SKM-1 (cell line): ENCODE measurements at regions not wholly inside any gene's neighbourhood (a gene's known extent, or its start where the extent isn't known, plus 50 kb on each side); places are given as distances from the start of the nearest gene placed in this dataset.
A peak's percentile ranks its signal among the peaks of the same experiment; 100 is the strongest.

Experiments
- DNase-seq: peaks from one replicate; lab custom pipeline; 2025; ENCODE audit not compliant: unreplicated experiment; lab: John Stamatoyannopoulos, UW

DNA sequence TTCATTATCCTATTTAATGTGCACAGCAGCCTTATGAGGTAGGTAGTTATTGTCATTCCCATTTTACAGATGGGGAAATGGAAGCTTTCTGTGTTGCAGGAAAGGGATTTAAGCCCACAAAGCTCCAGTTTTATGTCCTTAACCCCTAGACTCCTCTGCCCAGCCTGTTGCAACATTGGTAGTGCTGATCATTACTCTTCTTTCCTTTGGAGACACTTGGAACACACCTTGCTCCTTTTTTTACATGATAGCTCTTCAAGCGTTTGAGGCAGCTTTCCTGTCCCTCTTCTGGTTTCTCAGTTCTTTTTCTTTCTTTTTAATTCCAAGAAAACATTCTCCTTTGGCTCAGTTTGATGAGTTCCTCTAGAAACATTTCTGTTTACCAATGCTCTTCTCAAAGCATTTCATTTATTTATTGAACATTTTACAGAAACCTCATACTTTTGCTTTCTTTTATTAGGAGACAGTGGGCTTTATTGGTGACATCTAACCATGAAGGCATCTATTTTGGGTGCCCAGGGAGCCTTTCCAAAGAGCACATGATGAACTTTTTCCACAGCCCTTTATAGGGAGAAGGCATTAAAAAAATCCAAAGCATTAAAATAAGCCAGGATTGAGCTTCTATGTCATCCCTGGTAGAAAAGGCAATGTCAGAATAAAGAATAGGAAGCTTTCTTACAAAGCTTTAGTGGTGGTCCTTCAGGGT lies 218.0 kb downstream of the TMEM38B start:
- no peak for DNase-seq

DNA sequence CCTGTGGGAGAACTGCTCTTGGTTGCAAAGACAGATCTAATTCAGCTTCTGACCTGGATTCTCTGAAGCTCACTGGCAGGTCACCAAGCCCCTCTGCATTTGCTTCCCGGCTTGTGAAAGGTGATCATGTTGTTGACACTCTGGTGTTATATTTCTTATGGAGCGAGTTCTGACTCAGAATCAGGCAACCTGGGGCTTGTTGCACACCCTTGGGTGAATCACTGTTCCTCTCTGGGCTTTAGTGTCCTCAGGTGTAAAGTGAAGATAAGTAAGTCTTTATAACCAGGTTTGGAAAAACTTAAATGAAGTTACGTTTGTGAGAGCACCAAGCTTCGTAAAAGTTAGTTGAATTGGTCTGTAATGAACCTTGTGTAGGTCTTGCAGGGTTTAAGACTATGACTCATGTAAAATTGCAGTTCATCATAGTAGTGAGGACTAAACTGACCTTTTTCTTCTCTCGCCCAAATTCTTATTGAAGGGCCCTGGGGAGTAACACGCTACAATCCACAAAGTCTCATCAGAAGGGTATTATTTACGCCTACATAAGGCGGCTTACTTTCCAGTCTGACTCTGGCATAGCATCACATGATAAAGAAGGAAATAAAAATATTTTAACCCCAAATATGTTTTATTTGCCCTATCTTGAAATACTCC lies 218.6 kb downstream of the TMEM38B start:
- DNase-seq, result no peak

DNA sequence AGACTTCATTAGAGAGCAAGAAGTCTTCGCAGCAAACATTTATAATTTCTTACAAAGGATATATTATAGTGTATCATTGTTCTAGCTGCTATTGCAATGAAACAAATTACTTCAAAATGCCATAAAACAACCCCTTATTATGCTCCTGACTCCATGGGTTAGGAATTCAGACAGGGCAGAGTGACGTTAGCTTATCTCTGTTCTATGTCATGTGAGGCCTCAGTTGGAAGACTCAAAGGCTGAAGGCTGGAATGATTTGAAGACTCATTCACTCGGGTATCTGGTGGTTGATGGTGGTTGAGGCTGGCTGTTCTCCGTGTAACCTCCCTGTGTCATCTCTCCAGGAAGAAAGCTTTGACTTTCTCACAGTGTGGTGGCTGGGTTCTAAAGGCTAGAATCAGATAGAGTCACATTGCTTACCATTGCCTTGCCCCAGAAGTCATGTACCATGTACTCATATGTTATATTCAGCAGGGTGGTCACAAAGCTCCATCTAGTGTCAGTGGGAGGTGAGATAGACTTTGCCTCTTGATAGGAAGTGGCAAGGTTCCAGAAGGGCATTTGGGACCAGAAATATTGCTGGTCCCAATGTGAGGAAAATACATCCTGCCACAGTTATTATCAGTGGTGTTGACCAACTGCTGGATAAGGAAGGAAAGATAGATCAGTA lies 226.9 kb downstream of the TMEM38B start:
- no peak for DNase-seq

DNA sequence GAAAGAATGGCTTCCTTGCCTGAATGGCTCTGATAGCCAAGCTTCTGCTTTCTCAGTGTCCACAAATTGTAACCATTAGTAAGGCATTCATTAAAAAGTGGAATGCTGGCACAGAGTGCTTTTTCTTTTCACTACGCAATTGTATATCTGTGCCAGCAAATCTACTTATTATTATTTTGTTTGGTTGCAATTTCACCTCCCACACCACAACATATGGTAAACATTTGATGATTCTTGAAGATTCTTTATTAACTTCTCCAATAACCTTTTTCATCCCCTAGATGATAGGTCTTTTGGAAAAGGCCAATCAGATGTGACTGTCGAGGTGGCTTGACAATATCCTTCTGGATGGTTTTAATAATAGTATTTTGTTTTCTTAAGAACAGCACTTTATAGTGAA lies 234.1 kb downstream of the TMEM38B start:
- no peak for DNase-seq

DNA sequence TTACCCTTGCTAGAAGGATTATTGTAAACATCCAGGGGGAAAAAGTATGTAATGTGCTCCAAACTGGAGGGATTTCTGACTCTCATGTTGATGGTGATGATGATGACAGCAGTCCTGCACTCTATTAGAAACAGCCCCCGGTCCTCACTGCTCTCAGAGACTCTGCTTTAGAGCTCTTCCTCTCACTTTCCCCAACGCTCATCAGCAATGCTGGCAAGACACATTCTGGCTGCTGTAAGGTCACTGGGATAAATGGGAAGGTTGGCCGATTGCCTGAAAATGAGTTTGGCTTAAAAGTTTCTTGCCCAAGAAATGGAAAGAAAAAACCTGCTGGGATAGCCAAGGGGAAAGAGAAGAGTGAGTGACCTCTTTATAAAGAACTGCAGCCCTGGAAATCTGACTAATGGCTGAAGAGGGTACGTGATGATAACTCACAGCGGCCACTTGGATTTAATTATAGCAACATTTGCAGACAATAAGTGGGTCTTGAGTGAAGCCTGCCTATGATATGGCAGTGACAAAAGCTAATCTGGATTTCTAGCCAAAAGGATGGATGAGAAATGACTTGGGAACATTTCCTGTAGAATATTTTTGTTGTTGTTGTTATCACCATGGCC lies 235.8 kb downstream of the TMEM38B start:
- DNase-seq, result no peak

DNA sequence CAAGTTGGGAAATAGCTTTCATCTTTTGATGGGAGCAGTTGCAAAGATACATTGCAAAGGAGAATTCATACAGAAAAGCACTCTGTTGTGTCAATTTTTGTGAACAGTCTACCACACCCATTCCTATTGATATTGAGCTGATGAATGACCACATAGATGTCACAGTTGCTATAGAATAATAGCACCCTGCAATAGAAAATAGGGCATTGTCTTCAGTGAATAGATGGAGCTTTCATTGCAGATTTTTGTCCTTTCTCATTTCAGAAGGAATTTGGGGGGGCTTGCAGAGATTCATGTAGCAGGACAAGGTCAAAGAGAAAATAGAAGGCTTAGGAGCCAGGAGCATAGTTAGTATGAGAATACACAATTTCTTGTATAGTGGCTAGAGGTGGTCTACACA lies 237.9 kb downstream of the TMEM38B start:
- DNase-seq, result no peak

DNA sequence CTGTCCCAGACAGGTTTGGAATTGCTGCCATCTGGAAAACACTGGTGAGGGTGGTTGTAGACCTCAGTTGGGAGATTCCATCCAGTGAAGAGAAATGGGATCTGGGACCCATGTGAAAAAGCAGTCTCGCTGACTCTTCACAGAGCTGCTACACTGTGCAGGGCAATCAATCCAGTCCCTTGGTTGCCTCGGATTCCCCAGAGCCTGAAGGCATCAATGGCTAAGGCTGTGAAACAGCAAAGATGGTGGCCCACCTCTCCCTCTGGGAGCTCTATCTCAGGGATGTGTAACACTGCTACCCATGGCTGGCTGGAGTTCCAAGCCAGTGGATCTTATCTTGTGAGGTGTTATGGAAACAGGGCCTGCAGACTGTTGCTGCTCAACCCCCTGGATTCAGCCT lies 256.1 kb downstream of the TMEM38B start:
- no peak for DNase-seq

DNA sequence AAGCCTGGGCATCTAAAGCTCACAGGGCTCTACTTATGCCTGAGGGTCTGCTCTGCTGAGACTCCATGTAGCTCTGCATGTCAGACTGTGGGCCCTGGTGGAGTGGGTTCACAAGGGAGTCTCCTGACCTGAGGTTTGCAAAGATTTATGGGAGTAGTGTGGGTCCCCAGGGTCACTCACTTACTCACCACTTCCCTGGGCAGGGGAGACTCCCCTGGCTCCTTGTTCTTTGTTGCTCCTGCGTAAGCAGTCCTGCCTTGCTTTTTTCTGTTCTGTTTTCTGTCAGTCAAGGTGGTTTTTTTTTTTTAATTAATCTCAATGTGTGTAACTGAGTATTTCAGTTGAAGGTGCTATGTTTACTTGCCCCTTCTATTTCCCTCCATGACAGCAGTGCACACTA lies 256.6 kb downstream of the TMEM38B start:
- no peak for DNase-seq

DNA sequence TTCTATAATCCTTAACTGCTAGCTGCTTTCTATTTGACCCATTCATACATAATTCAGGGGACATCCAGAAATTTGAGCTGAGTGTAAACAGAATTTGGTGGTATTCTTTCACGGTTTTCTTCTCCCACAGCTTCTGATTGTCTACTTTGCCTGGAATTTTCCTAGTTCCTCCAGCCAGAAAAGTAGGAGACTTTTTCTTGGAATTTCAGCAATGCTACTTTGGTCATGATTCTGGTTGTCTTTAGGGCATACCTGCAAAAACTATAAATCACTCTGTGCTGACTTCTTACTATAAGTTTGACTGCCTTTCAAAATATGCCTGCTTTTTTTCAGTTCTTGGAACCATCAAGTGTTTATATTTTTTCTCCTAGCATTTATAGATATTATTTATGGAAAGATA lies 260.2 kb downstream of the TMEM38B start:
- DNase-seq, result no peak

DNA sequence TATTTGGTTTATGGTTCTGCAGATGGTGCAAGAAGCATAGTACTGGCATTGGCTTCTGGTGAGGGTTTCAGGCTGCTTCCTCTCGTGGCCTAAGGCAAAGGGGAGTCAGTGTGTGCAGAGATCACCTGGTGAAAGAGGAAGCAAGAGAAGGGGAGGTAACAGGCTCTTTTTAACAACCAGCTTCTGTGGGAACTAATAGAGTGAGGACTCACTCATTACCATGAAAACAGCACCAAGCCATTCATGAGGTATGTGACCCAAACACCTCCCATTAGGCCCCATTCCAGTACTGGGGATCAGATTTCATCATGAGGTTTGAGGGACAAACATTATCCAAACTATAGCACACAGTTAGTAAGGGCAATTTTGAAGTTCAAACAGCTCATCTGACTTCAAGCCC lies 263.5 kb downstream of the TMEM38B start:
- peak; percentile 0 for DNase-seq

DNA sequence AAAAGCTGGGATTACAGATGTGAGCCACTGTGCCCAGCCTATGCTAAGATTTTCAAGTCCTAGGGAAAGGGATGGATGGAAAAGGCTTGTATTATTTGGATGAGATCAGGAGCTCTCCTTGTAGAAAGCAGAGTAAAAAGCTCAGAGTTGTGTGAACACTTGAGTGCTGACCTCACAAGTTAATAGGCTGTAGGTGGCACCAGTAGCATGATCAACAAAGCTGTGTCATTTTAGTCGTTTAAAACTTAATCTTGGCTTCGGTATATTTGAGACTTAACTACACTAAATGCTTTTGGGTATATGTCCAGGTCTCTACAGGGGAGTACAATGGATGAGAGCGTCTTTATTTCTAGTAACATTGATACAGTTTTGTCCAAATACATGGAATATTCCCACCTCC lies 264.2 kb downstream of the TMEM38B start:
- no peak for DNase-seq

DNA sequence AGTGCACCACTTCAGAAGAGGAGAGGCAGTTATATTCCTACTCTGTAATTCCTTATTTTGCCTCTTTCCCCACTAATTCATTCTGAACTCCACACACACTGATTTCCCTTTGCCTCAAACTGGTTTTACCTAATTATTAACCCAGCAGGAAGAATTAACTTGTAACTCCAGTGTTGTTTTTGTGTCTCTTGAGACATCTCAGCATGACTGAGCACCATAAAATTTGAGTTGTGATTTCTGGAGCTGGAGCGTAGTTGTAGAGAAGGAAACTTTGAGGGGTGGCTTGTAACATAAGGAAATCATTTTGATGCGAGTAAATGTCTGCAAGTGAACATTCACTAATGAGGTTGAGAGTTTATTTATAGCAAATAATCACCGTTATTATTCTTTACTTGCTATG lies 265.2 kb downstream of the TMEM38B start:
- no peak for DNase-seq

DNA sequence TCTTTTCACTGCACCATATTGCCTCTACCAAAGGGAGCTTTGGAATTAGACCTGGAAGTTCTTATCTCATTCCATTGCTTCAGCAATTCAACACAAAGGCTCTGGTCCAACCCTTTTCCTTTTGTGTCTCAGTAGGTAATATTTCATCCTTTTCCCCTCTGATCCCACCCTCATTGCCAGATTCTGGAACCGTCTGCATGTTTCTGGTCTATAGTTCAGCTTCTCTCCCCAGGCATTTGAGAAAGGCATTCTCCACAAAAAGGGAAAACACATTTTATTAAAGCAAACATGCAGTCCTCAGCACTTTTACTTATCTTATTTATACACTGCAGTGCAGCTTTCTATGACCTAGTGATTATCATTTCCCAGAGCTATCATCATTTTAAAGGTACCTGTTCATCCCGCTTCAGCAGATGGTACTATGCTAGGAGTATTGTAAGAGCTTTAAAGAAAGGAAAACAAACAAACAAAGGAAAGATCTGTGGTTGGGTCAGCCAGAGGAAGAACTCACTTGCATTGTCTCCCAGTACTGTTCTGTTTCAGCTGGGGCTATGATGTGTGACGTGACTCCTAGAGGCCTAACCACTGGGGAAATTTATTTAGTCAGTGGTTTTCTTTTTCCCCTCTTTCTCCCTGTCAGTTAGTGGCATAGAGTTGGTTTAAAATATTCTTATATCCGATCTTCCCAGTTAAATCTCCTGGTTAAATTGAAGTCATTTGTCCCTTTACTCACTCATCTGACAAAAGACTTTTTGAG lies 269.2 kb downstream of the TMEM38B start:
- DNase-seq, result no peak

DNA sequence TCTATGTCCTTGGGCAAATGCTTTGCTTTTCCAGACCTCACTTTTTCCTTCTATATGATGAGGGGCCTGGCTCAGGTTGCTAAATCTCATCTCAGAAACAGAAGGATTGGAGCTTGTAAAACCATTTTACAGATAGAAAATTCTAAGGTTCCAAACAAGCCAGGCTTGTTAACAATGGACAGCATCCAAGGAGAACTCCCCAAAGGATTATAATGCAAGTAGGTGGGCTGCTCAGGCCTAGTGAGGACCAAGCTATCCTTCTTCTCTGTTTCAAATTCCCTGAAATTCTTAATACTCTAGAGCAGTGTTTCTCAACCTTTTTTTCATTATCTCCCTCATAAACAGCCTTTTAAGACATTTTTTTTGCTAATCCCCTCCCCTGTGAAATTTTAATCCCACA lies 269.8 kb downstream of the TMEM38B start:
- DNase-seq, result no peak

DNA sequence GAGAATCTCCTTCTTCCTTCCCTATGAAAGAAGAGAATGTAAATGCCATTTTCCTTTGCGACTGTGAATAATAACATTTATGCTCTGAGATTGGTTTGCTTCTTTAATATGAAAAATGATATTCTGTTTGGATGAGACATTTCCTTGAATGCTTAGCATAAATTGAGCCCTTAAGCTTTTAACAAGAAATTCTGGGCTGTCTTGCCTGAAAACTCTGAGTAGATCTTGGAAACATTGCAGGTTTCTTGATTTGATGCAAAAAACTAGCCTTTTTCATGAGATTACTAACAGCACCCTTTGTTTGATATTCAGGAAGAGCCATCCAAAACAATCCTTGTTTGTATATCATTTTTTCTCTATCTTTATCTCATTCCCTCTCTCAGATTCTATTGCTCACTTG lies 272.5 kb downstream of the TMEM38B start:
- no peak for DNase-seq

DNA sequence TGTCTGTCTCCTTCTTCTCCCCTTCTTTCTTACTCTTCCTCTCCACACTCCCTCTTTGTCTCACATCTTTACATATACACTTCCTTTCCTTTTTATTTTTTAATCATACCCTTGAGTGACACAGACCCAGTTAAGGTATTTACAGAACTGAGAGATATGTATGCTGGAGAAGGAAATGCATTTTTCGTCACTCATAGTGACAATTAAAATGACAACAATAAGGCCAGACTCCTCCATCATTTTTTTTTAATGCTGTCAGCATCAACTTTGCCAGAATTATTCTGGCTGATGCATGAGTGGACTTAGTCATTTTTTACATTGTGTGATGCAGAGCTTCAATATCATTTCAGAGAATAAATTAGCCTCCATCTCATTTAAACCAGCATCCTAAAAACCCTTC lies 272.9 kb downstream of the TMEM38B start:
- DNase-seq, result no peak

DNA sequence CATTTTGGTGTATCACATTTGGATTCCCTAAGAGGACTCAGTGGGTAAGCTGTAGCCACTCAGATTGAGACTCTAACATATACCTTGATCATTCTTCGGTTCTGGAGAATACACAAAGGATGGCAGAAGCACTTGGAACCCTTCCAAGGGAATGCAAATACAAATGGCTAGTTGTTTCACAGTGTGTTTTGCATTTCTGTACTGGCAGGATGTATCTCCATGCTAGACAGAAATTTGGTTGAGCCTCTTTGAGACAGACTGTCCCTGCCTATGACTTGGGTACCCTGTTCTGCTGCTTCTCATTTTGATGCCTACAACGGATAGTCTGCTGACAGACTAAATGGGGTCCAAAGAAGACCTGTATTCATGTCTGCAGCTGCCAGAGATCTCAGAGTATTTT lies 273.5 kb downstream of the TMEM38B start:
- DNase-seq, result no peak

DNA sequence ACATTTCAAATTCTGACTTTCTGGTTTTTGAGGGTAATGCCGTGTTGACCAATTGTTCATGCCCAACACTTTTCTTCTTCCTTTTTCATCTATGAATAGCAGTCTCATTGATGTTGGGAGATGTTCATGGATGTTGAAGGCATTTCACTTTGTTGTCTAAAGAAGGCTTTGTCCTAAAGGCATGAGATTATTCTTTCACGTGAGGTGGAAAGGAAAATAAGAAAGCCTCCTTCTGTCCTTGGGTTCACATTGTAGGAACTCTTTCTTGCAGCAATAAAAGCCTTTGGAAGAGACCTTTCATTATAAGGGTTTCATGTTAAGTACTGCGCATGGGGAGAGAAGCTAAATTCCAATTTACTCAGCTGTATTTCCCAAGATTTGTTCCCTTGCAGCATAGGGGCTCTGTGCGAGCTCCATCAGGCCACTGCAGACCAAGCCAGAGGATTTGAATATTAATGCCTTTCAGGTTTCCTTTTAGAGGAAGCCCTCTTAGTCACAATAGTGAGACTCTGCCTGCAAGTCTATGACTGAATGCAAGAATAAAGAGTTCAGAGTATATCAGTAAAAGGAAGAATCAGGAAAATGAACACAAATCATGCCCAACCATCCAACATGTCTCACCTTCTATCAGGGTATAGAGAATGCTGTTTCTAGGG lies 274.6 kb downstream of the TMEM38B start:
- no peak for DNase-seq

DNA sequence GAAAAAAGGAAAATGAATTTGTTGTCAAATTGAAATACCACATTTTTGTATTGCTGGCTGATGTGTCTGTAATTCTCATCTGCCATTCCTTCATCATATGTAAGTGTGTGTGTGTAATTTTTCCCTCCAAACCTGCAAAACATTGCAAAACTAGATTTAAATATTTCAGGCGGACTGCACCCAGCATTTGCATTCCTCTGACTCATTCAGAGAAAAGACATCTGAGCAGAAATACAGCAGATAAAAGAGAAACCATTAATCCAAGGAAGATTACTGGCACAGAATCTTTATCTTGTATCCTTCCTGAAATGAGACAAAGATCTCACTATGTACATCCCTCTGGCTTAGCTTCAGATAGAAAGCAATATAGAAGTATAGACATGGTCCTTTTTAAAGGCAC lies 275.3 kb downstream of the TMEM38B start:
- DNase-seq, result no peak

DNA sequence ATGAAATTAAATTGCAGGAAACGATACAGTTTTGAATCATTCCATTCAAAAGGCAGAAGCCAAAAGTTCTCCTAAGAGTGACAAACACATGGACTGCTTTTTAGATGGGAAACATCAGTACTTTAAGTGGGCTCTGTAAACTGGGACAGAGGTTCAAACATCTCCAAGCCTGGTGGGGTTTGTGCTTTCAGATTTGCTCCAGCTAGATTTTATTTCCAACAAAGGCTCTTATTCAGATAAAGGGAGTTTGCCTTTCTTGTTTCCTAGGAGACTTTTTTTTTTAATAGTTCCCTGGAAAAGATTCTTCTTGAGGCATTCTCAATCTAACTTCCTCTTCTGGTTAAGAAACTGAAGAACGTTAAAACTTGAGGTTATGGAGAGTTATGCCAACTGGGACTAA lies 277.6 kb downstream of the TMEM38B start:
- no peak for DNase-seq
